ENCODE measurements at regions not wholly inside any gene's neighbourhood (a gene's known extent, or its start where the extent isn't known, plus 50 kb on each side); places are given as distances from the start of the nearest gene placed in this dataset.
A peak's percentile ranks its signal among the peaks of the same experiment; 100 is the strongest.
"Not testable (repeated sequence)": the region's sequence is repeated elsewhere in the genome, so short reads cannot be mapped to it uniquely, and the experiment has no call there.

DNA sequence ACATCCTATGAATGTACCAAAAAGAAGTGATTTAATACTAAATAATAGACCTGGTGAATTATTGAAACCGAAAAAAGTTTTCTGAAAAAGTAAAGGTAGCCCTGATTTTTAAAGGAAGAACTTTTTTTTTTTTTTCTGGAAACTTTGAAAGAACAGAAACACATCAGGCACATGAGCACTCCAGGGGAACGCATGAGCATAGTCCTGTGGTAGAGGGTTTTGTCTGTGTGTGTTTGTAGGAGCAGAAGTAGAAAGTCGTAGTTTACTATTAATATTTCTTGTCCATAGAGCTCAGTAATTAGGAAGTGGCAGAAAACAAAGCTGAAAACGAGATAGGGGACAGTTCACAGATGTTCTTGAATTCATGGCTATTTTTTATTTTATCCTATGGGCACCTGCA, 1175.9 kb upstream of the B3GALT2 start:
- DNase-seq = no peak

DNA sequence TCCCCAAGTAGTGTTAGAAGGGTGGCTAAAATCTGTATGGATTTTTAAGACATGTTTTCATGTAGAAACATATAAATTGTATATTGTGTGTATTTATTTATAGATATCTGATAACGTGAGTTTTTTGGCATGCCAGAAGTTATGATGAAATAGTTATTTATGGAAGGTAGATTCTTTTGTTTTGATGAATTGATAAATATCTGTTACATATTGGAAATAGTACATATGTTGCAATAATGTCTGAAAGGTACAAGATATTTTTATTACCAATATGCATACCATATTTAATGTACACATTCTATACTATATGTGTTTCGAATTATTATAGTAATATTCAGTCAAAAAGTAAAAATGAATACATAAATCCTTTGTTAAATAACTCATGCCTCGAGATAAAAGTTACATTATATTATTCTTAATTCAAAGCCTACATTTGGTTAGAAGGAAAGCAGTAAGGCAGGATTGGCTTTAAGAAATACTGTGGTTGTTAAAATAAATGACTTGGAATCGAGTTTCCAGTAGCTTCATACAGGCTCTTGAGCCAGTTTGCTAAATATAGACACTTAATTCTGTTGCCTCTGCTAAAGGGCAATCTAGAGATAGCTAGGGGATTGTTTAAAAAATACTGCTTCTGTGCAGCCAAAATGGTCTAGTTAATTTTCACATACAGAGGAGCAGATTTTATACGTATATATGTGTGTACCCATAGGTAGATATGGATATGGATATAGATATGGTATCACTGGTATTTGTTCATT, 1175.1 kb upstream of the B3GALT2 start:
- DNase-seq = no peak

DNA sequence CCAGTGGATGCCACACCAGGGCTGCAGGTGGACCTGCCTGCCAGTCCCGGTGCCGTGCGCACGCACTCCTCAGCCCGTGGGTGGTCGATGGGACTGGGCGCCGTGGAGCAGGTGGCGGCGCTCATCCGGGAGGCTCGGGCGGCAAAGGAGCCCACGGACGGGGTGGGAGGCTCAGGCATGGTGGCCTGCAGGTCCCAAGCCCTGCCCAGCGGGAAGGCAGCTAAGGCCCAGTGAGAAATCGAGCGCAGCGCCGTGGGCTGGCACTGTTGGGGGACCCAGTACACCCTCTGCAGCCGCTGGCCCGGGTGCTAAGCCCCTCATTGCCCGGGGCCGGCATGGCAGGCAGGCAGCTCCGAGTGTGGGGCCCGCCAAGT, 1171.8 kb upstream of the B3GALT2 start:
- DNase-seq = no peak

- DNase-seq = not testable (repeated sequence)
Measured at GRCh38 chr1:194357573-194358207, 1171.3 kb upstream of the B3GALT2 start.

DNA sequence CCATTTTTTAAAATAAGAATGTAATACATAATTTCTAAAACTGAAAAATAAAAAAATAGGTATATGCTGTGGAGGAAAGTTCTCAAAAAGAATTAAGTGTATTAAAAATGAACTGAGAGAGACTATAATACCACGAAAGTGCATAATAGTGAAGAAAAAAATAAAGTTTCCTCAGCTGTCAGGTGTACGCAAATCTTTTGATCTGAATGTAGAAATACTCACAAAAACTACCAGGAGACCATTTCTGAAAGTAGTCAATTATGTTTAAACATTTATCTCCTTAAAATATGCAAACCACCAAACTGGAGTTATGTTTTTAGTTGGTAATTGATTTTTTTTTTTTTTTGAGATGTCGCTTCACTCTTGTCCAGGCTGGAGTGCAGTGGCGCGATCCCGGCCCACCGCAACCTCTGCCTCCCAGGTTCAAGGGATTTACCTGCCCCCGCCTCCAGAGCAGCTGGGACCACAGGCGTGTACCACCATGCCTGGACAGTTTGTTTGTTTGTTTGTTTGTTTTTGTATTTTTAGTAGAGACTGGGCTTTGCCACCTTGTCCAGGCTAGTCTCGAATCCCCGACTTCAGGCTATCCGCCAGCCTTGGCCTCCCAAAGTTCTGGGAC, 1169.2 kb upstream of the B3GALT2 start:
- DNase-seq = no peak

GRCh38 chr1:194353121-194353520, 1166.7 kb upstream of the B3GALT2 start:
- DNase-seq = no peak

GRCh38 chr1:194347200-194347599, 1160.8 kb upstream of the B3GALT2 start:
- peak; percentile 29 for DNase-seq

DNA sequence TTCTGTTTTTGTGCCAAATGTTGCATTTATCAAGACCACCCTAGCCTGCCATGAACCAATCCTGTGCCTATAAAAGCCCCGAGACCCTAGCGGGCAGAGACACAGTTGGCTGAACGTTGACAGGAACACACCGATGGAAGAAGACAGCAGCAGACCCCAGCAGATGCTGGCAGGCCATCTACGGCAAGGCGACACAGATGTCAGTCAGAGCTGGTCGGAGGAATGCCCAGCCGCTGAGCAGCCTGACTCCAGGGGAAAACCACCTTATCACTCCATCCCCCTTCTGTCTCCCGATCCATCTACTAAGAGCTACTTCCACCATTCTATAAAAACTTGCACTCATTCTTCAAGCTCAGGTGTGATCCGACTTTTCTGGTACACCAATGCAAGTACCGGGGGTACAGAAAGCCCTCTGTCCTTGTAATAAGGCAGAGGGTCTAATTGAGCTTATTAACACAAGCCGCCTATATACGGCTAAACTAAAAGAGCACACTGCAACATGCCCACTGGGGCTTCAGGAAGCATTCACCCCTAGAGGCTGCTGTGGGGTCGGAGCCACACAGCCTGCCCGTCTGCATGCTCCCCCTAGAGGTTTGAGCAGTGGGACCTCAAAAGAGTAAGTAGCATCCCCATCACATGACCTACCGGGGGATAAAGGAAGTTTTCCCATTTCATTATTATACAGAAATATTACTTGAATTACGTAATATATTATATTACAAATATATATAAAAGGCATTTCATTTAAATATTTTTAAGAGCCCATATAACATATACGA, 1156.3 kb upstream of the B3GALT2 start:
- no peak for DNase-seq

GRCh38 chr1:194341587-194341986, 1155.2 kb upstream of the B3GALT2 start:
- DNase-seq = no peak

GRCh38 chr1:194339471-194339870, 1153.1 kb upstream of the B3GALT2 start:
- DNase-seq = no peak

DNA sequence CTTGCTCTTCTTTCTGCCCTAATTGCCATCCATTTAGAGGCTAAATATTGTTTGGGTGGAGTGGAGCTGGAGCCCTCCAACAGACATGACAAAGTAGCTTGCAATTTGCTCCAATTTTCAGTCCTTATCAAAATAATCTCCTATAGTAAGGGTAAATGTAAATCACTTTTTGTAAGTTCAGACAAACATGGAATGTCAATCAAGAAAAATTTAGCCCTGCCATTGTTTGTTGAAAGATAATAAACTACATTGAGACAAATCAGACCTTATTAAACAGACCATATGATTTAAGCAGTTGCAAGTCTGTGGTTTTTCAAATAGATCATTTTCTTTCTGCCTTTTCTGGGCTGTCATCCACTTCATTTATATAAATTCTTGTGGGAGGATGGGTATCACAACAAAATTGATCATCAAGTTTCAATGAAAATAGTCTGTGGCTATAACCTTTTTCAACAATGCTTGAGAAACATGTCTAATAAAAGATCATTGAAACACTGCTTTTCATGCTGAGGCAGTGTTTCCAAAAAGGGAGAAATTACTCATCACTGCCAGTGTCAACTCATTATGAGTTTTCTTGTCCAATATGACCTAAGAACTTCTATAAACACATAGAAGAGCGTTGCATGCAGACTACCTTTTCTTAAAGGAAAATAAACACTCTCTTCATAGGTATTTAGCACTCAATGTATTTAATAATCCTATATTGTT, 1152.0 kb upstream of the B3GALT2 start:
- peak; percentile 1 for DNase-seq

DNA sequence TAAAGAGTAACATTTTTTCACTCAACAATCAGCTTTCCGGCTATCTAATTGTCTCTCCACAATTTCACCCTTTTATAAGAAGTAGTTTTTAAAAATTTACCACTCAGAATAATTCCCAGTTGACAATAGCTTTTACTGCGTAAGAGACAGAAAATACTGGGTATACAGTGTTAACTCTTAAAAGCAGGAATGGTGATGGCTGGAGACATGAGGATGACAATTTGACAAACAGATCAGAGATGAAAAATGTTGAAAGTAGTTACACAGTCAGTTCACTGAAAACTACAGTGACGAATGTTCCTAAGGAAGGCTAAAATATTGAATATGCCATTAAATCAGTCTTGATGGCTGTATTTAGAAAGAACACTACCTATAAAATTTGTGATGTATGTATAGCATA, 1146.8 kb upstream of the B3GALT2 start:
- DNase-seq = no peak

DNA sequence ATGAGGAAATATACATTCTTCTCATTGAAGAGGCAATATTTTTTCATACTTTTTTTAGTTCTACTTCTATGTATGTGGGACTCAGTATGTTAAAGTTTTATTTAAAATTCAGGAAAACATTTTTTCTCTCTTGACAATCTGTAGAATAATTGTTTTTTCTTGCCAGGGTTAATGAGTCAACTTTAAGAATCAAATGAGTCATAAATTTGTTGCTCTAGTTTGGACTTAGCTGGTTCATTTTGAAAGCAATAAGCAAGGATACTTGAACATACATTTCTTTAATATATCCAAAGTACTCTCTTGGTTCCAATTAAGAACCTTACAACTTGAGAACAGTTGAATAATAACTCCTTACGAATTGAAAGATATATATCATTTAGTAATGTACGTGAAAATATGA, 1145.3 kb upstream of the B3GALT2 start:
- DNase-seq = peak; percentile 4

- DNase-seq = no peak
Measured at GRCh38 chr1:194322751-194323150, 1136.3 kb upstream of the B3GALT2 start.

GRCh38 chr1:194318790-194319280, 1132.4 kb upstream of the B3GALT2 start:
- DNase-seq = no peak

DNA sequence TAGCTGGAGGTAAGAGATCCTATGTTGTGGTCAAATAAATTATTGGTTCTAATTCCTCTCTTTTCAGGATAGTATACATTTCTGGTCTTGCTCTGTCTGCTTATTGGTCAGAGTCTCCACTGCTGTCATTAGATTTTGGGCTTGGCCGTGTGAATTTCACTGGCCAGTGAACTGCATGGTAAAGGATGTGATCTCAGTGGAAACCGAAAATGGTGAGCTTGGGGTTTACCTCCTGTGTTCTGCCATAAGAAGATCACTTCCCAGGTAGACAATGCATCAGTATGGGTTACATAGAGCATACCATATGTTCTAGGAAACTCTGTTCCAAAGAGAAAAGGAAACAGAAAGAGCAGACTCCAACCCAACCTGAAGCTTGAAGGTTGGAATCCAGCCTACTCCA, 1123.3 kb upstream of the B3GALT2 start:
- DNase-seq = no peak

GRCh38 chr1:194309269-194309668, 1122.9 kb upstream of the B3GALT2 start:
- peak; percentile 26 for DNase-seq

GRCh38 chr1:194300776-194301175, 1114.4 kb upstream of the B3GALT2 start:
- no peak for DNase-seq

- DNase-seq = no peak
Measured at GRCh38 chr1:194300340-194300739, 1113.9 kb upstream of the B3GALT2 start.

GRCh38 chr1:194298007-194298598, 1111.7 kb upstream of the B3GALT2 start:
- no peak for DNase-seq

DNA sequence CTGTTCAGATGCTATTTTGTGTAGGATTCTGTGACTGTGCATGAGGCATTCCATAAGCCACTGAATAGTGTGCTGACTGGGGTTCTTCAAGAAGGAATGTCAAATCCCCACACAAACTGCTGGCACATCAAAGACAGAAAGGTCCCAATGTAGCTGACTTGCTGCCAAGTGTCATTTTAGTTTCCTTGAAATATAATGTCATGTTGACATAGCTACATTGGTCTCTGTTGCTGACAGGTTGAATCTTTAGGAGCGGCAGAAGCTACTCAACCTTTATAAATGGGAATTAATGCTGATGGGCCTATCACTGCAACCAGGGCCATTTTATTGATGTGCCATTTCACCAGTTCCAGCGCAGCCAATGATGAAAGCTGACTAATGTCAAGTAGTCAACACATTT, 1110.7 kb upstream of the B3GALT2 start:
- no peak for DNase-seq

- peak; percentile 53 for DNase-seq
Measured at GRCh38 chr1:194296201-194296600, 1109.8 kb upstream of the B3GALT2 start.

All from EL (cell line).